PC-9 (cell line): ENCODE measurements at regions not wholly inside any gene's neighbourhood (a gene's known extent, or its start where the extent isn't known, plus 50 kb on each side); places are given as distances from the start of the nearest gene placed in this dataset.

Experiments used
- BruUV-seq: library from RNA; stranded (reverse); fragments of 400-500 nt; replicated peaks from 2 replicates; lab custom pipeline; 2021; lab: Mats Ljungman, UMichigan
- CTCF ChIA-PET: fragments of 300-600 bp; sonication (Branson Sonifier 250); formaldehyde crosslinking; loops from one replicate; lab custom pipeline; 2022; ENCODE audit warnings: antibody characterized with exemption; lab: Charles Lee
- POLR2A ChIA-PET: fragments of 300-600 bp; sonication (Branson Sonifier 250); formaldehyde crosslinking; loops from one replicate; lab custom pipeline; 2022; ENCODE audit warnings: antibody characterized with exemption; ENCODE audit not compliant: unreplicated experiment; lab: Charles Lee
- DNase-seq, 2 experiments: peaks; one replicate each; pipeline versions ENCODE4 v3.0.0 to v3.0.0-alpha.2; 2015 to 2022; ENCODE audit warnings: mixed read lengths in 1 of 2
- H2AFZ ChIP-seq: fragments of 200-600 bp; sonication (generic); 2 replicates; pipeline ENCODE4 v1.8.1; 2017; ENCODE audit warnings: antibody characterized with exemption
- H3F3A ChIP-seq: fragments of 200-600 bp; sonication (generic); 2 replicates; pipeline ENCODE4 v1.8.1; 2017; ENCODE audit warnings: antibody characterized with exemption, mild to moderate bottlenecking, low read depth; ENCODE audit not compliant: insufficient read depth
- H3K27ac ChIP-seq: fragments of 200-600 bp; sonication (generic); 2 replicates; pipeline ENCODE4 v1.6.1; 2016; ENCODE audit warnings: mixed run types
- H3K27me3 ChIP-seq: fragments of 200-600 bp; sonication (generic); 2 replicates; pipeline ENCODE4 v1.6.1; 2016; ENCODE audit warnings: low read depth, mixed run types; ENCODE audit not compliant: insufficient read depth
- H3K36me3 ChIP-seq: fragments of 200-600 bp; sonication (generic); 2 replicates; pipeline ENCODE4 v1.6.1; 2016; ENCODE audit warnings: low read depth, mixed run types
- H3K4me1 ChIP-seq: fragments of 200-600 bp; sonication (generic); replicated peaks from 2 replicates; pipeline ENCODE4 v1.6.1; 2016; ENCODE audit warnings: mixed run types; ENCODE audit not compliant: insufficient read depth
- H3K4me2 ChIP-seq: fragments of 200-600 bp; sonication (generic); 2 replicates; pipeline ENCODE4 v1.6.1; 2017; ENCODE audit warnings: mixed run types
- H3K4me3 ChIP-seq: fragments of 200-600 bp; sonication (generic); 2 replicates; pipeline ENCODE4 v1.6.1; 2016; ENCODE audit warnings: mixed run types
- H3K79me2 ChIP-seq: fragments of 200-600 bp; sonication (generic); 2 replicates; pipeline ENCODE4 v1.6.1; 2017; ENCODE audit warnings: low read depth, mixed run types
- H3K9me2 ChIP-seq: fragments of 200-600 bp; sonication (generic); 2 replicates; pipeline ENCODE4 v1.8.1; 2017; ENCODE audit warnings: mild to moderate bottlenecking; ENCODE audit not compliant: insufficient read depth
- H3K9me3 ChIP-seq: fragments of 200-600 bp; sonication (generic); 2 replicates; pipeline ENCODE4 v1.8.1; 2016; ENCODE audit warnings: low read depth; ENCODE audit not compliant: insufficient read depth
- H4K20me1 ChIP-seq: fragments of 200-600 bp; sonication (generic); 2 replicates; pipeline ENCODE4 v1.8.1; 2017; ENCODE audit not compliant: insufficient read depth
- EZH2 ChIP-seq: fragments of 200-600 bp; sonication (generic); IDR thresholded peaks from 2 replicates; pipeline ENCODE4 v1.8.0; 2017; ENCODE audit warnings: antibody characterized with exemption, low read depth
- intact Hi-C: fragments of 100-400 bp; cut with micrococcal nuclease; formaldehyde crosslinking; loops from one replicate; pipeline ENCODE4 v1.10.0; 2022; ENCODE audit not compliant: unreplicated experiment
- TF ChIP-seq, protein P1 (sequence below): fragments of 200-600 bp; sonication (generic); conservative IDR thresholded peaks from 2 replicates; pipeline ENCODE4 v1.6.1; 2017; ENCODE audit warnings: mixed run types, antibody characterized with exemption, mild to moderate bottlenecking, moderate library complexity

DNA sequence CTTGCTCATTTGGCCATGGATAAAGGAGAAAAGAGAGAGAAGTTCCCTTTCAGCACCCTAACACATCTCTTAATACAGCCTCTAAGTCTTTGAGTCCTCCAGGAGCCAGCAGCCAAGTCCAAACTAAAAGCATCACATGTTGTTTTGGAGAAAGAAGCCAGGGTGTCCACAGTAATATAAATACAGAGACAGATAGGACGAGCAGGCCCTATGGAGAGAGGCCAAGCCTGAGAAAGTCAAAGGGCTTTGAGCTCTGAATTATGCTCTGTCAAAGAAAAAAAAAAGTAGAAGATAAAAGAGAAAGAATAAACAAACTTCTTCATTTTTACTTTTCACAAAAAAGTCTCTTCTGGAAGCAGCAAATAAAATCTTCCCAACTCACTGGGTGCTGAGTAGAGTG is 92.4 kb upstream of the THBS1 start:
- no TSS peak for BruUV-seq
- no peak for DNase-seq
- no peaks in the 10 kb centered on the region for H3F3A ChIP-seq
- TF ChIP-seq, protein P1, sequence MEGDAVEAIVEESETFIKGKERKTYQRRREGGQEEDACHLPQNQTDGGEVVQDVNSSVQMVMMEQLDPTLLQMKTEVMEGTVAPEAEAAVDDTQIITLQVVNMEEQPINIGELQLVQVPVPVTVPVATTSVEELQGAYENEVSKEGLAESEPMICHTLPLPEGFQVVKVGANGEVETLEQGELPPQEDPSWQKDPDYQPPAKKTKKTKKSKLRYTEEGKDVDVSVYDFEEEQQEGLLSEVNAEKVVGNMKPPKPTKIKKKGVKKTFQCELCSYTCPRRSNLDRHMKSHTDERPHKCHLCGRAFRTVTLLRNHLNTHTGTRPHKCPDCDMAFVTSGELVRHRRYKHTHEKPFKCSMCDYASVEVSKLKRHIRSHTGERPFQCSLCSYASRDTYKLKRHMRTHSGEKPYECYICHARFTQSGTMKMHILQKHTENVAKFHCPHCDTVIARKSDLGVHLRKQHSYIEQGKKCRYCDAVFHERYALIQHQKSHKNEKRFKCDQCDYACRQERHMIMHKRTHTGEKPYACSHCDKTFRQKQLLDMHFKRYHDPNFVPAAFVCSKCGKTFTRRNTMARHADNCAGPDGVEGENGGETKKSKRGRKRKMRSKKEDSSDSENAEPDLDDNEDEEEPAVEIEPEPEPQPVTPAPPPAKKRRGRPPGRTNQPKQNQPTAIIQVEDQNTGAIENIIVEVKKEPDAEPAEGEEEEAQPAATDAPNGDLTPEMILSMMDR, result no peak
- no peak for TF ChIP-seq EZH2
- CTCF ChIA-PET, result no interaction called here
- intact Hi-C loops, result no loop called here
- no peak overlapping the region for H3K4me3 ChIP-seq
- H3K79me2 ChIP-seq, result no peaks in the 10 kb centered on the region
- no peak overlapping the region for H2AFZ ChIP-seq
- no peak overlapping the region for H3K4me2 ChIP-seq
- no peaks in the 10 kb centered on the region for H3K36me3 ChIP-seq
- no peak overlapping the region for H3K27ac ChIP-seq
- POLR2A ChIA-PET, result no interaction called here
- H3K4me1 ChIP-seq, result no peaks in the 10 kb centered on the region
- no peaks in the 10 kb centered on the region for H3K9me2 ChIP-seq
- H4K20me1 ChIP-seq, result no peaks in the 10 kb centered on the region
- H3K9me3 ChIP-seq, result 0 out of 2 replicates have a peak, but pooled peaks cover 3% of the 10 kb centered on the region
- H3K27me3 ChIP-seq, result no peaks in the 10 kb centered on the region

DNA sequence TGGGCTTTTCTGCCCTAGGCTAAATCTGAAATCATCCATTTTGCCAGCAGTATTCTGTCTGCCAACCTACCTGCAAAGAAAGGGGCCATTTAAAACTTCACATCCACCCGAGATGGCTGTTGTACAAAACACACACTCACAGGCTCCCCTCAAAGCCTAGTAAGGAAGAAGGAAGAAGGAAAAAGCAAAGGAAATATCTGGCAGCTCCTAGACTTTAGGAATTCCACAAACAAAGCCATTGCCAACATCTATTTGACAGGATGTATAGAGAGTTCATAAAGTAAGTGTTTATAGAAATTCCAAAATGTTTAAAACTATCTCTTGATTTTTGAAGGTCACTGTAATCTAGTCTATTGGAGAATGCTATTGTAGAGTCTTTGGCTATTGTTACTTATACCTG is 91.9 kb upstream of the THBS1 start:
- Histone ChIP-seq H4K20me1 (no peaks in the 10 kb centered on the region), H3K4me3 (no peak overlapping the region), H3F3A (no peaks in the 10 kb centered on the region), H3K4me2 (no peak overlapping the region), H3K27ac (no peak overlapping the region), H3K27me3 (no peaks in the 10 kb centered on the region), H3K9me2 (no peaks in the 10 kb centered on the region), H3K36me3 (no peaks in the 10 kb centered on the region), H2AFZ (no peak overlapping the region), H3K9me3 (0 out of 2 replicates have a peak, but pooled peaks cover 3% of the 10 kb centered on the region), H3K79me2 (no peaks in the 10 kb centered on the region), H3K4me1 (no peaks in the 10 kb centered on the region)
- TF ChIP-seq, protein P1, result no peak
- no peak for TF ChIP-seq EZH2
- BruUV-seq, result no TSS peak
- intact Hi-C loops, result no loop called here
- POLR2A ChIA-PET, result no interaction called here
- CTCF ChIA-PET, result no interaction called here
- no peak for DNase-seq

DNA sequence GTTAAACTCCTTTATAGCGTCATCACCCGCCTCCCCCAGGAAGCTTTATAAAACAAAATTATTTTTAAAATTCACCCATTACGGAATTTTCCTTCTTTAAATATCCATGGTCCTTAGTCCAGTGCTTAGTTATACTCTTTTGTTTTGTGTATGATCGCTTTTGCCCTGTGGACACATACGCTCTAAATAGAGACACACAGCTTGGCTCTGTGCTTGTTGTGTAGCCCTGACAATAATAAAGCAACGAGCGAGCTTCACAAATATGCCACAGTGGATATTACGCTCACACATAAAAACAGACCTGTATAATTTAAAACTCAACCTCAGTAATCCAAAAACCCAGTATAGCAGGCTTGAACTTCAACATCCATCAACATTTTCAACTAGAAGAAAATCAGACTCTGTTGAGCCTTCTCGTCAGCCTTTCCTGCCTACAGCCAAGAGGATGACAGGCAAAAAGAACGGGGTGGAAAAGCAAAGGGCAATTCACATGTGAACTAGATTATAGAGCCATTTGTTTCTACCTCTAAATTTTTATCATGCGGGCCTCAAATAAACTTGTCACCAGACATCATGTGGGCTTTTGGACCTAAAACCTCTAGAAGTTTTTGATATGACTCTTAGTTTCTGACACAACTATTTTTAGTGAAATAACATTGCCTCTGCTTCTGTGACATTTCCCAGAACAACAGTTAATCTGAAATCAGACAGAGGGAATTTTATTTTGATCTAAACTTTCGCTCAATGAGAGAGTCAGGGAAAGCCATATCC is 89.6 kb upstream of the THBS1 start:
- BruUV-seq, result no TSS peak
- H3K27ac ChIP-seq, result no peak overlapping the region
- H3K4me1 ChIP-seq, result no peaks in the 10 kb centered on the region
- H3K4me3 ChIP-seq, result no peak overlapping the region
- no peaks in the 10 kb centered on the region for H3K9me3 ChIP-seq
- H2AFZ ChIP-seq, result no peak overlapping the region
- H3K36me3 ChIP-seq, result no peaks in the 10 kb centered on the region
- H3K27me3 ChIP-seq, result no peaks in the 10 kb centered on the region
- POLR2A ChIA-PET, result no interaction called here
- H3F3A ChIP-seq, result no peaks in the 10 kb centered on the region
- no peaks in the 10 kb centered on the region for H3K79me2 ChIP-seq
- intact Hi-C loops, result no loop called here
- H3K9me2 ChIP-seq, result no peaks in the 10 kb centered on the region
- H4K20me1 ChIP-seq, result no peaks in the 10 kb centered on the region
- DNase-seq, result no peak
- CTCF ChIA-PET, result no interaction called here
- H3K4me2 ChIP-seq, result no peak overlapping the region
- no peak for TF ChIP-seq EZH2
- TF ChIP-seq, protein P1, result no peak
